HG03064 (cell line): ENCODE measurements at regions not wholly inside any gene's neighbourhood (a gene's known extent, or its start where the extent isn't known, plus 50 kb on each side); places are given as distances from the start of the nearest gene placed in this dataset.

Experiments
- ATAC-seq: cut with Tn5 transposase; IDR thresholded peaks from one replicate; pipeline ENCODE4 v1.9.1; 2021; ENCODE audit warnings: low read depth; ENCODE audit not compliant: unreplicated experiment

DNA sequence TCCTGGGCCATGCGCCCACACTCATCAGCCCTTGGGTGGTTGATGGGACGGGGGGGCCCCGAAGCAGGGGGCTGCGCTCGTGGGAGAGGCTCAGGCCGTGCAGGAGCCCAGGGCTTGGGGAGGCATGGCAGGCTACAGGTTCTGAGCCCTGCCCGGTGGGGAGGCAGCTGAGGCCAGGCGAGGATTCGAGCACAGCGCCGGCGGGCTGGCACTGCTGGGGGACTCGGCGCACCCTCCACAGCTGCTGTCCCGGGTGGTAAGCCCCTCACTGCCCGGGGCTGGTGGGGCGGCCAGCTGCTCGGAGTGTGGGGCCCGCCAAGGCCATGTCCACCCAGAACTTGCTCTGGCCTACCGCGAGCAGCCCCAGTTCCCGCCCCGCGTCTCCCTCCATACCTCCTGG is 295.8 kb upstream of the SEL1L start:
- ATAC-seq: no peak

DNA sequence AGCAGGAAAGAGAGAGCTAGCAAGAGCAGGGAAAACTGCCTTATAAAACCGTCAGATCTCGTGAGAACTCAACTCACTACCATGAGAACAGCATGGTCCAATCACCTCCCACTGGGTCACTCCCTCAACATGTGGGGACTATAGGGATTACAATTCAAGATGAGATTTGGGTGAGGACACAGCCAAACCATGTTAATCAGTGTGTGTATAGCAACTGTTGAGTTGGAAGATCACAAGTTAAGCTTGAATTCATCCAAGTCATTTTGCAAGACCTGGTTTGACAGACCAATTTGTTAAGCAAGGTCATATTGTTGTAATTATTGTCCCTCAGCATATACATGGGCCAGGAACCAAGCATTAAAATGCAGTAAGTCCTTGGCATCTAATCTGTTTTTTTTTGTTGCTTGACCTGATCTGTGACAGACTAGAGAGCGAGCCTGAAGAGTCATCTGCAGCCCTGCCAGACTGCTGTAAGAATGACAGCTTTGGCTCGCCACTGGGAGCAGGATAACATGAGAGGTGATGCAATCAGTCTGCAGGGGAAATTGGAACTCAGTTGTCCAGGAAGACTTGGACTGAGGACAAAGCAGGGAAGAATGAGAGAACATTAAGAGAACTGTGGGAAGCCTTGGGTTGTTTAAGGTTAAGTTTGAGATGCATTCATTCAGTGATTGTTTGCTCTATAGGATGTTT is 297.6 kb upstream of the SEL1L start:
- ATAC-seq: no peak

DNA sequence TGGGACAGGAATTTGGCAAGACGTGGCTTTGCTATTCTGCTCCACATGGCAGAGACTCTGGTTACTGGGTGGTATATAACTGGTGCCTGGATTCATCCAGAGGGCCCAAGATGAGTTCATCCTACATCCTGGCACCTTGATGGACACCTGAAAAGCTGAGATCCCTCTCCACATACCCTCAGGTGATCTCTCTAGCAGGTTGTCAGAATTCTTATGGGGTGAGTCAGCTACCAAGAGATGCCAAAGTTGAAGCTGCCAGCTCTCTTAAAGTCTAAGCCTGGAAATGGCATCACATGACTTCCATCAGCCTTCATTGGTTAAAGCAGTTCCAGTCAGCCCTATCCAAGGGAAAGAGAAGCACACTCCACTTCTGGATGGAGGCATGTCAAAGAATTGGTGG is 300.7 kb upstream of the SEL1L start:
- ATAC-seq: no peak

DNA sequence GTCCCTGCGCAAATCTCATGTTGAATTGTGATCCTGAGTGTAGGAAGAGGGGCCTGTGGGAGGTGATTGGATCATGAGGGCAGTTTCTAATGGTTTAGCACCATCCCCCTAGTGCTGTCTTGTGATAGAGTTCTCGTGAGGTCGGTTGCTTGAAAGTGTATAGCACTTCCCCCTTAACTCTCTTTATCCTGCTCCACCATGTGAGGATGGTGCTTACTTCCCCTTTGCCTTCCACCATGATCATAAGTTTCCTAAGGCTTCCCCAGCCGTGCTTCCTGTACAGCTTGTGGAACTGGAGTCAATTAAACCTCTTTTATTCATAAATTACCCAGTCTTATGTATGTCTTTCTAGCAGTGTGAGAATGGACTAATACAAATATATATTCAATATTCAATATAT is 303.7 kb upstream of the SEL1L start:
- ATAC-seq: no peak

DNA sequence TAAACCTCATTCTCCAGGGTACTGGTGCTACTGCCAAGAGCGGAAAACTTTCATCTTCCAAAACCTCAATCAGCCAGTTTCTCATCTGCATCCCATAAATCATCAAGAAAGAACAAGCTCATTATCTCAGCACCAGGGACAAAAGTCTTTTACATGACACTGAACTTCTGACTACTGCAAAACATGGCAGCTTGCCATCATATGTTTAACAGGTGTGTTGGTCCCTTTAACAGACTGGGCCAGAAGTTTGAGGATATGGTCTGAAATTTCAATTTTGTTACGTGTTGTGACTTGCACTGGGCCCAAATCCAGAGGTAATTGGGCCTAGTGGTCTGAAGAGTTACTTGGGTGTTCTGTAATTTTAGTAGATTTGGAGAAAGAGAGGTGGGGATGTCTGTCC is 305.4 kb upstream of the SEL1L start:
- no peak for ATAC-seq

DNA sequence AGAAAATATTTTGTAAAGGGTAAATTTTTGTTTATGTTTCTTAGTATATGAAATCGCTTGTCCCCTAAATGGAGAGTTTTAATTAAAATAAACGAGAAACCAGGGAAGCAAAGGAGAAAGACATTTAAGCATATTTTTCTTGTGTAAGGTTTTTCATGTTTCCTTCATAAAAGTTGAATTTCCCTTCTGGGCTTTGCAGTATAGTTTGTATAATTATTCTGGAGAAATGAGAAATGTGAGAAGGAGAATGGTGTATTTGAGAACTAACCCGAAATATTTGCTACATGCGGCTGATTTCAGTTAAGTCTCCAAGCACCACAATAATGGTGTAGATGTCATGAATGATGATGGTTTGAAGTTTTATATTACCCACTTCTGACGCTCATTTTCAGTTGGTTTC is 307.7 kb upstream of the SEL1L start:
- ATAC-seq: no peak

DNA sequence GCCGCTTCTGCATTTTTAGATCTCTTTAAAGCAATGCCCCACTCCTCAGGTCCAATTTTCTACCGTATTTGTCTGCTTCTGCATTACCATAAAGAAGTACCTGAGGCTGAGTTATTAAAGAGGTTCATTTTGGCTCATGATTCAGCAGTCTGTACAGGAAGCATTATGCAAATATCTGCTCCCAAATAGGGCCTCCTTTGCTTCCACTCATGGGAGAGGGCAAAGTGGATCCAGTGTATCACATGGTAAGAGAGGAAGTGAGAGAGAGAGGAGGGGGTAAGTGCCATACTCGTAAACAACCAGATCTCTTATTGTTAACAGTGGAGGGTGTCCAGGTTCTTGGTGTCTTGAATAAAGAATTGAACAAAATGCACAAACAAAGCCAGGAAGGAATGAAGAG is 316.1 kb upstream of the SEL1L start:
- no peak for ATAC-seq

DNA sequence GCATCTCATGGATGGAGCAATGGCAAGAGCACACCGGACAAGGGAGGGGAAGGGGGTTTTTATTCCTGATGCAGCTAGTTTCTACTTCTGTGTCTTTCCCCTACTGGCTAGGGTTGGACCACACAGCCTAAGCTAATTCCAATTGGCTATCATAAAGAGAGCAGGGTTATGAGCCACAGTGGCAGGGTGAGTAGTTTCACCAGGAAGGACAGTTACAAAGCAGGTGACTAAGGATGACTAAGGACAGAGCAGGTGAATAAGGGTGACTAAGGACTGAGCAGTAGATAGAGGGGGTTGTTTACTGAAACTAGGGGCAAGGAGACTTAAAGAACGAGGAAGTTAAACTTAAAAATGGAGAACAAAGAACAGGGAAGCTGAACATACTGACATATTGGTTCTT is 321.4 kb upstream of the SEL1L start:
- no peak for ATAC-seq

DNA sequence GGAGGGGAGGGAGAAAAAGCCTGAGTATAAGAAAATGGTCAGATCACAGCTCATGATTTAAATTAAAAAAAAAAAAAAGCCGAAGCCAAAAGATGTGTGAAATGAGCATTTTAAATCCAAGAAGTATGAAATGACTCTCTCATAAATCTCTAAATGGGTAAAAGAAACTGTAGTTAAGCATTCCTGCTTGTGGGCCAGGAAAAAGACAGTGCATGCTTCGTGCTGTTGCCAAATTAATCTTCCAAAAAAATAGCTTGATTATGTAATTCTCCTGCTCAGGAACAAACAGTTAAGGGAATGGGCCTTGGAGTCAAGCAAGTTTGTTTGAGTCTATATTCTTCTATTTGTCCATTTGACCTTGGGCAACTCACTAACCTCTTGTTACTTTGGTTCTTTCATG is 325.4 kb upstream of the SEL1L start:
- ATAC-seq: no peak

DNA sequence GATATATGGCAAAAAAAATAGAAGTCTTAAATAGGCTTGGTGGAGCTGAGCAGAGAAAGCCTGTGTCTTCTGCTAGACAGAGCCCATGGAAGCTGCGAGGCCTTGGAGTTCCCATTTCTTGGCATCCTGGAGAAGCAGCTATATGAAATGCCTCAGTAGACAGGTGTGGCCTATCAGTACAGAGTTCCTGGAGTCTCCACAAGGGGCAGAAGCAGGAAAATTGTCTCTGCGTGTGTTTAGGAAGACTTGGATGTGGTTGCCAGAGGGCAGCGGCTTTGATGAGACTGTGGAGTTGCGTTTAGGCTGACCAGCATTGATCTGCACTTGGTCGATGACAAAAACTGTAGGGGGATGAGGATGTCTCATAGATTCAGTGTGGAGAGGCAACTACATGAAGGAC is 334.5 kb upstream of the SEL1L start:
- no peak for ATAC-seq

DNA sequence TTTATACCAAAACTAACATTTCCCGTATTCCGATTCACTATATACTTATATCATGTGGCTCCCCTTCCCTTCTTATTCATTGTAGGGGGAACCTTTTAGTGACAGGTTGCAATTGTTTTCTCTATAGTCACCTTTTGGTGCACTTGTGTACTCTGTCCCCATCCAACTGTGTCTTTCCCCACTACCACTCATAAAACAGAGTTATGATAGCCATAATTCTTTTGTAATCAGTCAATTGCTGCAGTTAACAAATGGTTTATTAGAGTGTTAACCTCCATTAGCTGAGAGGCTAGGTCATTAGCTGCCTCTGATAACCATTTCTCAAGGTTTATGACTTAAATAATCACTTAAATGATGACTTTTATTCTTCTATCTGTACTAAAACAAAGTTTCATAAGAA is 338.1 kb upstream of the SEL1L start:
- no peak for ATAC-seq

DNA sequence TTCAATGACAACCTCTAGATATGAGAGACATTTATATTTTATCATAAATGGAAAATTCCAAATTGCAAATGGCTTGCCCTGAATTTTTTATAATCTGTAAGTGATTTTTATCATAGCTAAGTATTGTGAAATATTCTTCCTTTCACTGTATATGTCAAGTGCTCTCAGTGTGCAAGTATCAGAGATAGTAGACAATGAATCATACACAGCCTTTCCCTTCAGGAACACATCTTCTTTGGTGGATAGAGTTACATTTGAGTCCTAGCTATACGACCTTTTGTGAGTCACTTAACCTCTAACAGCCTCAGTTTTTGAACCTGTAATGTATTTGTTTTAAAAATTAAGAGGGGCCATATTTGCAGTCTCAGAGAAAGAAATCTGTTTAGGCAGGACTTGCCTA is 350.7 kb upstream of the SEL1L start:
- ATAC-seq: no peak

DNA sequence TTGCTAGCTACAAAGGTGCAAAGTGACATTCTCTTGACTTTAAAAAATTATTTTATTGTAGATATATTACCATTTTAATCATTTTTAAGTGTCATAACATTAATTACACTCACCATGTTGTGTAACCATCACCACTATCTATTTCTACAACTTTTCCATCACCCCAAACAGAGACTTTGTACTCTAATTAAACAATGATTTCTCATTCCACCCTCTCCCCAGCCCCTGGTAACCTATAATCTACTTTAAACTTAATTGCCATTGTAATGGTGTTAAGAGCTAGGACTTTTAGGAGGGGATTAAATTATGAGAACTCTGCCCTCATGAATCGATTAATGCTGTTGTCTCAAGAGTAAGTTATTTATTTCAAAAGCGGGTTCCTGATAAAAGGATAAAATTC is 352.9 kb upstream of the SEL1L start:
- no peak for ATAC-seq

DNA sequence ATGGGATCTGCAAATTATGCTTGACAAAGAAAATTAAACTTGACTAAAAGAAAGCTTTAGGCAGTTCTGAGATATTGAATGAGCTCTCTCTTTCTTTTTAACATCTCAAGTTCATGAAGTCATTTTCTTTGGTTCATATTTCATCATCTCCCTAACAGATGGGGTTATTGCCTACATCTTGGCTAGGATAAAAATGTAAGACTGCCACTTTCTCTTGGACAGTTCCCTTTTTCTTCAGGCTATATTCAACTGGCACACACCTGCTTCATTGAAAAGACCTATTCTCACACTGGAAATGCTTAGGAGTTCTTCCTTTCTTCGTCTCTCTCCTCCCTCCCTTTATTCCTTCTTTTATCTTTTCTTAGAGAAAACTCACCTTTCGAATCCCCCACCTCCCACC is 355.9 kb upstream of the SEL1L start:
- no peak for ATAC-seq

DNA sequence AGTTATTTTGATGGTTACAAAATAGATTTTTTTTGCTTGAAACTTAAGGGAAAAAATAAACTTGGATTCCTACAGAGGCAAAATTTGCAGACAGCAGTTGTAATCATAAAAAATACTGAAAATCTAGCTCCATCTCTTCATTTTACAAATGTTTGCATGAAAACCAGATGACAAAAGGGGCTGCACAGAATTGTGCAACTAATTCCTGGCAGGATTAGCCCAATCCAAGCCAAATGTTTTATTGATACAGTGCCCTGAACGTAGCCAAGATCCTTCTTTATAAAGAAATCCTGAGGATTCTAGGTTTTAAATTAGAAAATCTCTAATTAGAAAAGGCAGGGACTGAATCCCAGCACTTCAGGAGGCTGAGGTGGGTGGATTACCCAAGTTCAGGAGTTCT is 356.4 kb upstream of the SEL1L start:
- ATAC-seq: no peak

DNA sequence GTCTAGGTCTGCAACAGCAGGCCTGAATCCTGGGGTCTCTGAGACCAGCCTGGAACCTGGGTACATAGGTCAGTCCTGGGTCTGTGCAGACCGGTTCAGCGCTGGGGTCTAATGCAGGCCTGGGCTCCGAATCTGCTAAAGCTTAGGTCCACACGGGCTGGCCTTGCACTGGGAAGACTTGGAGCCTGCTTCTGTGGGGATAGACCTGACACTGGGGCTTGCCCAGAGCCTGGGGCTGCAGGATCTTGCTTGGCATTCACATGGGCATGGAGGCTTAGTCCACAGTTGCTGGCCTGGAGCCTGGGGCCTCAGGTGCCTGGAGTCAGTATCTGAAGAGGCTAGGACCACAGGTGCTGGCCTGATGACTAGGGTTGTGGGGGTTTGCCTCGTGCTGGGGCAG is 369.8 kb upstream of the SEL1L start:
- no peak for ATAC-seq

DNA sequence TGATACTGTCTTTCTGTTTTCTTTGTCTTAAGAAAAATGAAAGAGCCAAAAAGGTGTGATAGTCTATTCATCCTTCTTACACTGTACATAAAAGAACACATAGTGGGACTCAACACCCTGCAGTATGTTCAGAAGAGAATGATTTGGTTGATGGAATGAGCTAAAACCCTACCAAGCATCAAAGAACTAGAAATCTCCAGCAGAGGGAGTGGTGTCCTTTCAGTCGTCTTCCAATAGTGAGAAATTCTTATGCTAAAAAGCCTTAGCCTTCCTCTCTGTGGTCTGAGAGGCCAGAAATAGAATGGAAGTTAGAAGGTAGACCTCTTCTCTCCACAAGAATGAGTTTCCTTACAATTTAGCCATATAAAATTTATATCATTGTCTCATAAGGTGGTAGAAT is 393.4 kb upstream of the SEL1L start:
- no peak for ATAC-seq

DNA sequence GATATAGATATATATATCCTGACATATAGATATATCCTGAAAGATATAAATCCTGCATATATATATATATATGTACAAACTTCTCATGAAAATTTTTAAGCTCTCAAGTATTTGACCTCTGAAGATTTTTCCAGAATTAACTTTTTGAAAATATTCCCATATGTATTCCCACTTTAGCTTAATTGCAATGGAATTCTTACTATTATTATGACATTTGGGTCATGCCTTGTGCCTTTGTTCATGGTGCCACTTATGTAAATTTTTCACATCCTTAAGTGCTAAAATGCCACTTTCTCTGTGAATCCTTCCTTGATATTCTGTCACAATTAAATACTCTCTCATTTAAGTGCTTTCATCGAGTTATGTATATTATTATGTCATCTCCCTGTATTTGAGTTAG is 398.2 kb upstream of the SEL1L start:
- no peak for ATAC-seq

DNA sequence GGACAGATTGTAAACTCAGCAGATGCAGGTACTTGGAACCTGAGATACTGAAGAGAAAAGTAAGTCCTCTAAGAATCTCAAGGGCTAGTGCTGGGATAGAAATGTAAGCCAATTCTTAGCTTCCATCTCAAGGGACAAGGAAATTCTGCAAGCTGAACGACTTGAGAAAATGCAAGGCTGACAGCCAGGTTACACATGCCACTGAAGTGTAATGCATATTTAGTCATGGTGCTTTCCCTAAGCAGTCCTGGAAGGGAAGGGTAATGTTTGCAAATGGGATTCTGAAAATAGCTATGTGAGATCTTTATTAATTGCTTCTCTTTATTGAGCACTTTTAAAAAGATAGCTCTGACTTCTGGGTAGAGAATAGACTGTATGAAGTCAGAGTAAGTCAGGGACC is 402.7 kb upstream of the SEL1L start:
- ATAC-seq: no peak

DNA sequence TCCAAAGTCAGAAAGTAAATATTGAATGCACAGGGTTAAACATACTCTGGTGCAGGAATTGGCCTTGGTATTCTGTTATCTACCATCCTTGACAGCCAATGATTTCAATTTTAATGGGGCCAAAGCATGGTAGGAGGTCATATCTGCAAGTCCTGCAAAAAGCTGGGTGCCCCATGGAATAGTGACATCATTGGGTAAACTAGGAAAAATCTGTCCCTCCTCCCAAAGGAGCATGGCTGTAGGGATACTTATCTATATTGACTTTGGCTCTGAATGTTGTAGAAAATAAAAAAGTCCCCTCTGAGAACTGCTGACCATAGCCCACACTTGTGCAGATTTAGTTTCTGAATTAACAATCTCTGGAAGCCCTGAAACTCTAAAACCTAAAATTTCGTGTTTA is 403.2 kb upstream of the SEL1L start:
- ATAC-seq: no peak

DNA sequence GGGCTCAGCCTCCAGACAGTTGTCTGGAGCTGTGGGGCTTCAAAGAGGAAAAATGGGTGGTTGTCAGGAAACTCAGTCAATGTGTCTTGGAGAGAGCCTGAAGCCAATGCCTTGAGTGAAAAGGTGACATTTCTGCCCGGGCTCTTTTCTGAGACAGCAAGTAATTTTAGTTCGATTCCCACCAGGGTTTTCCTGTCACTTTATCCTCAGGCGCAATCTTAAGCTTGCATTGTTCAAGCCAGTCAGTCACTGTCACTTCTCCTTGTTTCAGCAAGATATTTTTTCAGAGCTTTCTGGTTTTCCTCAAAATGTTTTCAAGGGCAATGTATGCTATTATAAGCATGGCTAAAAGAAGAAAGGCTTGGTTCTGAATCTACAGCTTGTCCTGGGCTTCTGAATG is 404.7 kb upstream of the SEL1L start:
- no peak for ATAC-seq

DNA sequence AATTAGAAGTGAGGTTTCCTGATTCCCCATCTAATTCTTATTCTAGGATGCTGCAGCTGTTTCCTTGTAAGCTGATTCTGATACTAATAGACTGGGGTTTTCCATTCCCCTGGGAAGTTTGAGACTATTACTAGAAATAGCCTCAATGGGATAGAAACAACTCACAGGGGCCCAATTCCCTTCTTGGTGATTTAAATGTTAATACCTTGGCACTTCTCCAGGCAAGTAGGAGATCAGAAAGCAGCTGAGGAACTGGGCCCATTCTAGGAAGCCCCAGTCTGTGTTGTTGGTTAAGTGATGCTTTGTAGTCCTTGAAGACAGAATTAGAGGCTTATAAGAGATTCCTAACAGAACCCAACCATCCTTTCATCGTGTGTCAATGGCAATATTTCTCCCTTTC is 407.0 kb upstream of the SEL1L start:
- no peak for ATAC-seq

DNA sequence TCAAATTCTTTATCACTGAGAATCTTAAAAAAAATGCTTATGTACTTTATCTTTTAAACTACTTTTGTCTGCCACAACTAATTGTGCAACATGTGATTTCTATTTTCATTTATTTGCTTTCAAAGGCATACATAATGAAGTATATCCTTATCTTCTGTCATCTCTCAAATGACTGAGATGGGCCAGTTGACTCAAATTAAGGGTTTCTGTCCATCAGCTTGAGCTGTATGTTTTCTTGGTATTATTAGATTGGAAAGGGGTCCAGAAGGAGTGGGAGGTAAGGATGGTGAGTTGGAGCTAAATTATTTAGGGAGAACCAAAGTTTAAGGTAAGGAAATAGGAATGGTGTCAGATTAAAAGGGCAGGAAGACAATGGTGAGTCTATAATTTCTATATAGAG is 408.4 kb upstream of the SEL1L start:
- ATAC-seq: no peak
